HG02571 (cell line): ENCODE measurements at regions not wholly inside any gene's neighbourhood (a gene's known extent, or its start where the extent isn't known, plus 50 kb on each side); places are given as distances from the start of the nearest gene placed in this dataset.
A peak's percentile ranks its signal among the peaks of the same experiment; 100 is the strongest.
"Not testable (repeated sequence)": the region's sequence is repeated elsewhere in the genome, so short reads cannot be mapped to it uniquely, and the experiment has no call there.

ENCODE experiments used
- ATAC-seq: cut with Tn5 transposase; IDR thresholded peaks from one replicate; pipeline ENCODE4 v1.9.1; 2021; ENCODE audit warnings: mild to moderate bottlenecking, moderate library complexity; ENCODE audit not compliant: unreplicated experiment

GRCh38 chr6:63010962-63011361, 200.3 kb upstream of the FKBP1C start:
- ATAC-seq, result not testable (repeated sequence)

- no peak for ATAC-seq
Observed at GRCh38 chr6:63014290-63014689, 197.0 kb upstream of the FKBP1C start.

DNA sequence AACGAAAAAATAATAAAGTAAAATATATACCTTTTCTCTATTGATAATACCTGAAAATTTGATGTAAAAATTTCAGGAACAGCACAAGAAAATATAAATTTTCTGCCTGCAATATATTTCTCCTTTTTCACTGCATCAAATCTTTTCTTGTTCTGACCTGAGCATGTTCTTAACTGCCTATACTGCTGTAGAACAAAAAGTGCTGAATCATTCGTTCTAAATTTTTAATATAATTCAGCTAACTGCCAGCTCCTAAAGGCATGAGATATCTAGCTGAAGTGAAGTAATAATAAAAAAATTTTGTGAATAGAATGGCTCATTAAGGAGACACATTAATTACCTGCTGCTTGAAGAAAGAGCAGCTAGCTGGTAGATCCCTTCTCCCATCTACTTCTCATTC, 188.6 kb upstream of the FKBP1C start:
- no peak for ATAC-seq

DNA sequence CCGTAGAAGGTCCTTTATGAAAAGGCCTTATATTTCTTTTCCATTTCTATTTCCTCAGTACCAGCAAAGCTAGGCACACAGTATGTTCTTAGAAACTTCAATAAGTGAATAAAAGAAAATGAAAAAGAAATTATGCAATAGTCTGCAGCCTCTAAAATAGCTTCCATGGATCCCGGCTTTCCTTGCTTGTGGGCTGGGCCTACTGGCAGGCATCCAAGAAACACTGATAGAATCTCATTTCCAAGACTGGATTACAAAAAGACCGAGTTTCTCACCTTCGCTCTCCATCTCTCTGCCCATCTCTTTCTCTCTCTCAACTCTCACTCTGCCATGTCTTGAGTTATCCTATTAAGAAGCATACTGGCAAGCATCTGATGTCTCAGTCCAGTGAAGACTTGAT, 187.5 kb upstream of the FKBP1C start:
- ATAC-seq, result no peak

GRCh38 chr6:63049216-63049615, 162.1 kb upstream of the FKBP1C start:
- ATAC-seq, result no peak

- ATAC-seq, result not testable (repeated sequence)
Observed at GRCh38 chr6:63053206-63053605, 158.1 kb upstream of the FKBP1C start.

- ATAC-seq, result no peak
Observed at GRCh38 chr6:63058601-63059000, 152.7 kb upstream of the FKBP1C start.

DNA sequence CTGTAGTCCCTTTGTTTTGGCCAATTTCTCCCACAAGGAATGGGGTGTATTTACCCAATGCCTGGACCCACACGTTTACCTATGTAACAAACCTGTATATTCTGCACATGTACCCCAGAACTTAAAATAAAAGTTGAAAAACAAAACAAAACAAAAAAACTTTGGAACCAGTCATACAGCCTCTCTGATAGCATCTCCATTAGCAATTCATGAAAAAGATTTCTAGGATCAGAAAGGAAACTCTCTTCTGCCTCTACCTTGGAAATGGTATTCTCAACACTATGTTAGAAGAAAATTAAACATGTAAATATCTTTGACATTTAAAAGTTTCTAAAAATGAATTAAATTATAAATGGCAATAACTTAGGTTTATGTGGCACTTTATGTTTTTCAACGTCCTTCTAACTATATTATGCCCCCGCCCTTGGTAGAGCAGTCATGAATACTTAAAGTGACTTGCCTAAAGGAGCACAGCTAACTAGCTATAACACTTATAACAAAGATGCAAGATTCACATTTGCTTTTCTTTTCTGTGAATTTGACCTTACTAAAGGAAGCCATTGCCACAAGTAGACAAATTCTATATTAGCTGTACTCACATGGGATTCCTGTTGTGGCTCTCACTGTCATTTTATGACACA, 147.5 kb upstream of the FKBP1C start:
- ATAC-seq, result no peak

GRCh38 chr6:63066055-63066704, 145.1 kb upstream of the FKBP1C start:
- ATAC-seq, result peak; percentile 56

DNA sequence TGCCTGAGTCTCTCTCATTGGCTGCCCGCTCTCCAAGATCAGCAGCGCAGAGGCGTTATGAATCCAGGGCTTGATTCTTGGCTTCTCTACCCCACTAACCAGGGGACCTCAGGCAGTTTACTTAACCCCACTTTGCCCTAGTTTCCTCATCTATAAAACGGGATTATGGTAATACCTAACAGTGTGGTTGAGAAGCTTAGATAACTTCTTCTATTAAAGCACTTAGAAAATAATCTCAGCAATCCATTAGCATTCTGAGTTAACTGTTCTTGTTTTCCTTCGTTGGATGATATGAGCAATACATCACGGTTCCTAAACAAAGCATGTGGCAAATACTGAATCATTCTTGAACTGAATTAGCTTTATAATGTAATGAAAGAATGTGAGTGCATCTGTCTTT, 116.3 kb upstream of the FKBP1C start:
- no peak for ATAC-seq

DNA sequence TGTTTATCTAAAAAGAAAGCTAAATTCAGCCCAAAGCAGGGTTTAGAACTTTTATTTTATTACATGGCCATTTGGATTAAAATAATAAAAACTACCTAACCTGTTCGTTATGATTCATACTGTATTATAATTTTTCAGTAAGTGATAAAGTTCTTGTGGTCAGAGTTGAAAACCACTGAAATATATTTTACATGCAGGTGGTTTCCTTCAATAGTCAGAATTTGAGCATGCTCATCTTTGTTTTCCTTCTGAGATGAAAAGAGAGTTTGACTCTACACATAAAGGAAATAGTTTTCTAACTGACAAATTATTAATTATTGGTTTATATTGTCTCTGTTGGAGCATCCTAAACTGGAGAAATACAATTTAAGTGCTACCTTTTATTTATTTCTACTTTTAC, 114.0 kb upstream of the FKBP1C start:
- peak; percentile 59 for ATAC-seq

- ATAC-seq, result no peak
Observed at GRCh38 chr6:63098789-63099188, 112.5 kb upstream of the FKBP1C start.

DNA sequence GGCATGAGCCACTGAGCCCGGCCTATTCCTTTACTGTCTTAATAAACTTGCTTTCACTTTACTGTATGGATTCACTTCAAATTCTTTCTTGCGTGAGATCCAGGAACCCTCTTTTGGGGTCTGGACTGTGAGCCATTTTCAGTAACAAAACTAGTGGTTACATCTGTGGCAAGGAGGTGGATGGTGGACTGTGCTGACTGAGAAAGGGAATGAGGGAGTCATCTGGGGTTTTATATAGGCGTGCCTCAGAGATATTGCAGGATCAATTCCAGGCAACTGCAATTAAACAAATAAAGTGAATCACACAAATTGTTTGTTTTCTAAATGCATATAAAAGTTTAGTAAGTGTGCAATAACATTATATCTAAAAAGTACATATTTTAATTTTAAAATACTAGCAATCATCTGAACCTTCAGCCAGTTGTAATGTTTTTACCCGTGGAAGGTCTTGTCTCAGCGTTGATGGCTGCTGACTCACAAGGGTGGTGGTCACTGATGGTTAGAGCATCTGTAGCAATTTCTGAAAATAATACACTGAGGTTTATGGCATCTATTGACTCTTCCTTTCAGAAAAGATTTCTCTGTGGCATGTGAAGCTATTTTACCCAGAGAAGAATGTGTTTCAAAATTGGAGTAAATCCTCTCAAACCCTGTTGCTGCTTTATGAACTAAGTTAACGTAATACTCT, 111.4 kb upstream of the FKBP1C start:
- no peak for ATAC-seq

DNA sequence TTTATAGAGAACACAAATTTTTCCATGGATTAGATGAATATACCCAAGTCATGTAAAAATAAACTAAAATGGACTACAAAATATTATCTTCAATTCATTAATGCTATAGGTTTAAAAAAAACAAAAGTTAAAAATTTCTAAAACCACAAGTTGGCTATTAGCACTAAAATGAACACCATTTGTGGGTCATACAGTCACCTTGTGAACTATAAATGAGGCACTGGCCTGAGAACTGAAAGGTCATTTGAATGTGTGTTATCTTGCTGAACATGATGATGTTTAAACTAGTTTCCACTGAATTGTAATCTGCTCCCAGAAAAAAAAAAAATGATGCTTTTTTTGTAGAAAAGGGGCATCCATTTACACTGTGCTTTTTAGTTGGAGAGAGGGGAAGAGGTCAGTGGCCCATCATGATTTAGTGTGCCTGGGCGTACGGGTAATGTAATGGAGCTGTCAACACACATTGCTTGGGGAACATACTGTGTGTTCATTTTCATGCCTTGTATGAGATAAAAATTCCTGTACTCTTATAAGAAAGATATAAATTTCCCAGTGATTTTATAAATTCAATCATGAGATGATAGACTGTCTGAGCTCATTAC, 96.6 kb upstream of the FKBP1C start:
- ATAC-seq, result no peak

GRCh38 chr6:63121166-63121565, 90.1 kb upstream of the FKBP1C start:
- ATAC-seq, result no peak

- ATAC-seq, result no peak
Observed at GRCh38 chr6:63140114-63140513, 71.2 kb upstream of the FKBP1C start.

DNA sequence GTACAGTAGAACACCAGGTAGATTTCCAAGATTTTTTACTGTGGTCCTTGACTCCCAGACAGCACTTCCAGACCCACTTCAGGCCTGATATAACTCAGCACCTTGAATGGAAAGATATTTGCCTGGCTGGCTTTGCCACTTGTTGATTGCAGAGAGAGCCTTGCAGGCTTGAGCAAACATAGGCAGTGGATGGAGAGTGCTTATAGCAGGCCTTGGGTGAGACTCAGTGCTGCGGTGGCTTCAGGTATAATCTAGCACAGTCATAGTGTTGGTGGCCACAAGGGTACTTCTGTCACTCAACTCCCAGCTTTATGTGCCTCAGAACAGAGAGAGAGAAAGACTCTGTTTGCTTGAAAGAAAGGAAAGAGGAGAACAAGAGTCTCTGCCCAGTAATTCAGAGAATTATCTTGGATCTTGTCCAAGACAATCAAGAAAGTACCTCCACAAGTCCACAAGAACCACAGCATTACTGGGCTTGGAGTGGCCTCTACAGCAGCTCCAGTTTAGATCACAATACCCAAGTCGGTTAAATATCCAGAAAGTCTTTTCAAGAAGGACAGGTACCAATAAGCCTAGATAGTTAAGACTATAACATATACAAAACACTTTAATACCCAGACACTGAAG, 70.5 kb upstream of the FKBP1C start:
- ATAC-seq, result no peak

GRCh38 chr6:63149730-63150129, 61.5 kb upstream of the FKBP1C start:
- ATAC-seq, result no peak

- ATAC-seq, result no peak
Observed at GRCh38 chr6:63154535-63154934, 56.7 kb upstream of the FKBP1C start.
